ENCODE measurements at regions not wholly inside any gene's neighbourhood (a gene's known extent, or its start where the extent isn't known, plus 50 kb on each side); places are given as distances from the start of the nearest gene placed in this dataset.

DNA sequence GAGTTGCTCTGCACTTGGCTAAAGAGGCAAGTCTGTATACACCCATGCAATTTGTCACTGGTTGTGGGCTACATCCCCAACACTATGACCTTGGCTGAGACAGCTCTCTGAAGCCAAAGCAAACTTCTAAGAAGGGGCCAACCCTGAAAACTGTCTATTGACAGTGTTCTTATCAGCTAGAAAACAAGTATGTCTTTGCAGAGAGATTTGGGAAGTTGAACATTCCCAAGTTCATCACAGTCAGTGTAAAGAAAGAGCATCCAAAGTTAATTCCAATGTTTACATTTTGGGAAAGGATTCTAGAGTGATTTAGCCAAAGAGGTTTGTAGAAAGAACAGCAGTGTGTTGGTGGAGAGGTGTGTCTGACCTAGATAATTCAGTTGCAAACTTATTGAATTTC lies 711.1 kb upstream of the CHD1 start:
- TF ChIP-seq, protein P1, sequence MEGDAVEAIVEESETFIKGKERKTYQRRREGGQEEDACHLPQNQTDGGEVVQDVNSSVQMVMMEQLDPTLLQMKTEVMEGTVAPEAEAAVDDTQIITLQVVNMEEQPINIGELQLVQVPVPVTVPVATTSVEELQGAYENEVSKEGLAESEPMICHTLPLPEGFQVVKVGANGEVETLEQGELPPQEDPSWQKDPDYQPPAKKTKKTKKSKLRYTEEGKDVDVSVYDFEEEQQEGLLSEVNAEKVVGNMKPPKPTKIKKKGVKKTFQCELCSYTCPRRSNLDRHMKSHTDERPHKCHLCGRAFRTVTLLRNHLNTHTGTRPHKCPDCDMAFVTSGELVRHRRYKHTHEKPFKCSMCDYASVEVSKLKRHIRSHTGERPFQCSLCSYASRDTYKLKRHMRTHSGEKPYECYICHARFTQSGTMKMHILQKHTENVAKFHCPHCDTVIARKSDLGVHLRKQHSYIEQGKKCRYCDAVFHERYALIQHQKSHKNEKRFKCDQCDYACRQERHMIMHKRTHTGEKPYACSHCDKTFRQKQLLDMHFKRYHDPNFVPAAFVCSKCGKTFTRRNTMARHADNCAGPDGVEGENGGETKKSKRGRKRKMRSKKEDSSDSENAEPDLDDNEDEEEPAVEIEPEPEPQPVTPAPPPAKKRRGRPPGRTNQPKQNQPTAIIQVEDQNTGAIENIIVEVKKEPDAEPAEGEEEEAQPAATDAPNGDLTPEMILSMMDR (IDR thresholded peaks at IDR 0.05), result no peak
- no peak for TF ChIP-seq POLR2A (IDR thresholded peaks at IDR 0.05)

Data from esophagus squamous epithelium (tissue), 4 donors.